ENCODE measurements at regions not wholly inside any gene's neighbourhood (a gene's known extent, or its start where the extent isn't known, plus 50 kb on each side); places are given as distances from the start of the nearest gene placed in this dataset.
"Not testable (repeated sequence)": the region's sequence is repeated elsewhere in the genome, so short reads cannot be mapped to it uniquely, and the experiment has no call there.

- no peaks in the 10 kb centered on the region for H3K9me3 ChIP-seq (ENCODE audit: control insufficient read depth in 2 of 2, insufficient read depth in 1 of 2, low read depth in 1 of 2, low read length in 1 of 2)
- no peak overlapping the region for H3K27ac ChIP-seq (ENCODE audit: low read depth in 2 of 2, low read length in 1 of 2)
- no peaks in the 10 kb centered on the region for H3K27me3 ChIP-seq (ENCODE audit: control insufficient read depth in 1 of 2, insufficient read depth in 2 of 2, low read length in 2 of 2)
- 42 to 58% methylated on average over 5 of the region's 5 CpGs for WGBS, 2 donors
- H3K36me3 ChIP-seq (ENCODE audit: control insufficient read depth in 2 of 2, insufficient read depth in 2 of 2, low read length in 1 of 2) = no peaks in the 10 kb centered on the region
- no peak overlapping the region for H3K4me3 ChIP-seq (ENCODE audit: low read depth in 1 of 2, low read length in 2 of 2)
- H3K4me1 ChIP-seq (ENCODE audit: control insufficient read depth in 2 of 2, insufficient read depth in 2 of 2, low read length in 1 of 2) = no peaks in the 10 kb centered on the region
These were observed 109.0 kb upstream of the PRKCQ start for GRCh38 chr10:6689036-6689435.

GRCh38 chr10:6680735-6681134, 100.7 kb upstream of the PRKCQ start:
- WGBS, 2 donors = 77 to 84% methylated on average over 6 of the region's 6 CpGs

GRCh38 chr10:6678956-6679355, 98.9 kb upstream of the PRKCQ start:
- H3K9me3 ChIP-seq (ENCODE audit: control insufficient read depth in 2 of 2, insufficient read depth in 1 of 2, low read depth in 1 of 2, low read length in 1 of 2) = no peaks in the 10 kb centered on the region
- H3K4me1 ChIP-seq (ENCODE audit: control insufficient read depth in 2 of 2, insufficient read depth in 2 of 2, low read length in 1 of 2) = no peaks in the 10 kb centered on the region
- H3K27me3 ChIP-seq (ENCODE audit: control insufficient read depth in 1 of 2, insufficient read depth in 2 of 2, low read length in 2 of 2) = no peaks in the 10 kb centered on the region
- H3K27ac ChIP-seq (ENCODE audit: low read depth in 2 of 2, low read length in 1 of 2) = no peak overlapping the region
- no peaks in the 10 kb centered on the region for H3K36me3 ChIP-seq (ENCODE audit: control insufficient read depth in 2 of 2, insufficient read depth in 2 of 2, low read length in 1 of 2)
- no peak overlapping the region for H3K4me3 ChIP-seq (ENCODE audit: low read depth in 1 of 2, low read length in 2 of 2)

More at GRCh38 chr10:6680735-6681134, 100.7 kb upstream of the PRKCQ start:
- Histone ChIP-seq H3K27me3 (ENCODE audit: control insufficient read depth in 1 of 2, insufficient read depth in 2 of 2, low read length in 2 of 2) (no peaks in the 10 kb centered on the region), H3K27ac (ENCODE audit: low read depth in 2 of 2, low read length in 1 of 2) (no peak overlapping the region), H3K36me3 (ENCODE audit: control insufficient read depth in 2 of 2, insufficient read depth in 2 of 2, low read length in 1 of 2) (no peaks in the 10 kb centered on the region), H3K4me1 (ENCODE audit: control insufficient read depth in 2 of 2, insufficient read depth in 2 of 2, low read length in 1 of 2) (no peaks in the 10 kb centered on the region), H3K4me3 (ENCODE audit: low read depth in 1 of 2, low read length in 2 of 2) (no peak overlapping the region), H3K9me3 (ENCODE audit: control insufficient read depth in 2 of 2, insufficient read depth in 1 of 2, low read depth in 1 of 2, low read length in 1 of 2) (no peaks in the 10 kb centered on the region)

- Histone ChIP-seq H3K4me1 (ENCODE audit: control insufficient read depth in 2 of 2, insufficient read depth in 2 of 2, low read length in 1 of 2) (no peaks in the 10 kb centered on the region), H3K27ac (ENCODE audit: low read depth in 2 of 2, low read length in 1 of 2) (no peak overlapping the region), H3K9me3 (ENCODE audit: control insufficient read depth in 2 of 2, insufficient read depth in 1 of 2, low read depth in 1 of 2, low read length in 1 of 2) (no peaks in the 10 kb centered on the region), H3K4me3 (ENCODE audit: low read depth in 1 of 2, low read length in 2 of 2) (no peak overlapping the region), H3K27me3 (ENCODE audit: control insufficient read depth in 1 of 2, insufficient read depth in 2 of 2, low read length in 2 of 2) (no peaks in the 10 kb centered on the region), H3K36me3 (ENCODE audit: control insufficient read depth in 2 of 2, insufficient read depth in 2 of 2, low read length in 1 of 2) (no peaks in the 10 kb centered on the region)
- WGBS, 2 donors = 20 to 26% methylated on average over 9 of the region's 9 CpGs
These were observed 98.2 kb upstream of the PRKCQ start for GRCh38 chr10:6678211-6678803.

GRCh38 chr10:6677129-6677528, 97.1 kb upstream of the PRKCQ start:
- H3K9me3 ChIP-seq (ENCODE audit: control insufficient read depth in 2 of 2, insufficient read depth in 1 of 2, low read depth in 1 of 2, low read length in 1 of 2); H3K4me3 ChIP-seq (ENCODE audit: low read depth in 1 of 2, low read length in 2 of 2): not testable (repeated sequence)

GRCh38 chr10:6674291-6674690, 94.2 kb upstream of the PRKCQ start:
- 18 to 30% methylated on average over 3 of the region's 3 CpGs for WGBS, 2 donors
- H3K9me3 ChIP-seq (ENCODE audit: control insufficient read depth in 2 of 2, insufficient read depth in 1 of 2, low read depth in 1 of 2, low read length in 1 of 2) = no peaks in the 10 kb centered on the region
- no peaks in the 10 kb centered on the region for H3K4me1 ChIP-seq (ENCODE audit: control insufficient read depth in 2 of 2, insufficient read depth in 2 of 2, low read length in 1 of 2)
- H3K36me3 ChIP-seq (ENCODE audit: control insufficient read depth in 2 of 2, insufficient read depth in 2 of 2, low read length in 1 of 2) = no peaks in the 10 kb centered on the region
- no peaks in the 10 kb centered on the region for H3K27me3 ChIP-seq (ENCODE audit: control insufficient read depth in 1 of 2, insufficient read depth in 2 of 2, low read length in 2 of 2)
- H3K27ac ChIP-seq (ENCODE audit: low read depth in 2 of 2, low read length in 1 of 2) = no peak overlapping the region
- no peak overlapping the region for H3K4me3 ChIP-seq (ENCODE audit: low read depth in 1 of 2, low read length in 2 of 2)

More at GRCh38 chr10:6677129-6677528, 97.1 kb upstream of the PRKCQ start:
- H3K27me3 ChIP-seq (ENCODE audit: control insufficient read depth in 1 of 2, insufficient read depth in 2 of 2, low read length in 2 of 2); H3K36me3 ChIP-seq (ENCODE audit: control insufficient read depth in 2 of 2, insufficient read depth in 2 of 2, low read length in 1 of 2); H3K27ac ChIP-seq (ENCODE audit: low read depth in 2 of 2, low read length in 1 of 2); H3K4me1 ChIP-seq (ENCODE audit: control insufficient read depth in 2 of 2, insufficient read depth in 2 of 2, low read length in 1 of 2): not testable (repeated sequence)
- 81 to 88% methylated on average over 5 of the region's 5 CpGs for whole genome bisulfite sequencing, 2 donors

- 70 to 79% methylated on average over 6 of the region's 6 CpGs for WGBS, 2 donors
- Histone ChIP-seq H3K27ac (ENCODE audit: low read depth in 2 of 2, low read length in 1 of 2) (no peak overlapping the region), H3K27me3 (ENCODE audit: control insufficient read depth in 1 of 2, insufficient read depth in 2 of 2, low read length in 2 of 2) (no peaks in the 10 kb centered on the region), H3K9me3 (ENCODE audit: control insufficient read depth in 2 of 2, insufficient read depth in 1 of 2, low read depth in 1 of 2, low read length in 1 of 2) (no peaks in the 10 kb centered on the region), H3K36me3 (ENCODE audit: control insufficient read depth in 2 of 2, insufficient read depth in 2 of 2, low read length in 1 of 2) (no peaks in the 10 kb centered on the region), H3K4me1 (ENCODE audit: control insufficient read depth in 2 of 2, insufficient read depth in 2 of 2, low read length in 1 of 2) (no peaks in the 10 kb centered on the region), H3K4me3 (ENCODE audit: low read depth in 1 of 2, low read length in 2 of 2) (no peak overlapping the region)
These were observed 91.9 kb upstream of the PRKCQ start for GRCh38 chr10:6671976-6672375.

- Histone ChIP-seq H3K36me3 (ENCODE audit: control insufficient read depth in 2 of 2, insufficient read depth in 2 of 2, low read length in 1 of 2) (no peaks in the 10 kb centered on the region), H3K27ac (ENCODE audit: low read depth in 2 of 2, low read length in 1 of 2) (no peak overlapping the region), H3K4me1 (ENCODE audit: control insufficient read depth in 2 of 2, insufficient read depth in 2 of 2, low read length in 1 of 2) (no peaks in the 10 kb centered on the region), H3K4me3 (ENCODE audit: low read depth in 1 of 2, low read length in 2 of 2) (no peak overlapping the region), H3K27me3 (ENCODE audit: control insufficient read depth in 1 of 2, insufficient read depth in 2 of 2, low read length in 2 of 2) (no peaks in the 10 kb centered on the region), H3K9me3 (ENCODE audit: control insufficient read depth in 2 of 2, insufficient read depth in 1 of 2, low read depth in 1 of 2, low read length in 1 of 2) (no peaks in the 10 kb centered on the region)
- 27 to 32% methylated on average over 5 of the region's 5 CpGs for WGBS, 2 donors
These were observed 89.3 kb upstream of the PRKCQ start for GRCh38 chr10:6669269-6669859.

- H3K36me3 ChIP-seq (ENCODE audit: control insufficient read depth in 2 of 2, insufficient read depth in 2 of 2, low read length in 1 of 2) = no peaks in the 10 kb centered on the region
- no peak overlapping the region for H3K27ac ChIP-seq (ENCODE audit: low read depth in 2 of 2, low read length in 1 of 2)
- H3K4me1 ChIP-seq (ENCODE audit: control insufficient read depth in 2 of 2, insufficient read depth in 2 of 2, low read length in 1 of 2) = no peaks in the 10 kb centered on the region
- H3K9me3 ChIP-seq (ENCODE audit: control insufficient read depth in 2 of 2, insufficient read depth in 1 of 2, low read depth in 1 of 2, low read length in 1 of 2) = no peaks in the 10 kb centered on the region
- WGBS, 2 donors = 38 to 40% methylated on average over 10 of the region's 10 CpGs
- H3K27me3 ChIP-seq (ENCODE audit: control insufficient read depth in 1 of 2, insufficient read depth in 2 of 2, low read length in 2 of 2) = no peaks in the 10 kb centered on the region
- no peak overlapping the region for H3K4me3 ChIP-seq (ENCODE audit: low read depth in 1 of 2, low read length in 2 of 2)
These were observed 87.7 kb upstream of the PRKCQ start for GRCh38 chr10:6667679-6668270.

- Histone ChIP-seq H3K9me3 (ENCODE audit: control insufficient read depth in 2 of 2, insufficient read depth in 1 of 2, low read depth in 1 of 2, low read length in 1 of 2) (no peaks in the 10 kb centered on the region), H3K4me3 (ENCODE audit: low read depth in 1 of 2, low read length in 2 of 2) (no peak overlapping the region), H3K36me3 (ENCODE audit: control insufficient read depth in 2 of 2, insufficient read depth in 2 of 2, low read length in 1 of 2) (no peaks in the 10 kb centered on the region), H3K27ac (ENCODE audit: low read depth in 2 of 2, low read length in 1 of 2) (no peak overlapping the region), H3K27me3 (ENCODE audit: control insufficient read depth in 1 of 2, insufficient read depth in 2 of 2, low read length in 2 of 2) (no peaks in the 10 kb centered on the region), H3K4me1 (ENCODE audit: control insufficient read depth in 2 of 2, insufficient read depth in 2 of 2, low read length in 1 of 2) (no peaks in the 10 kb centered on the region)
- WGBS, 2 donors = 39 to 48% methylated on average over 4 of the region's 4 CpGs
These were observed 87.1 kb upstream of the PRKCQ start for GRCh38 chr10:6667150-6667549.

Measured in esophagus (tissue), 2 donors.